Activated T-cell treated with anti-CD3 and anti-CD28 coated beads for 48 hours (primary cell): ENCODE measurements at regions not wholly inside any gene's neighbourhood (a gene's known extent, or its start where the extent isn't known, plus 50 kb on each side); places are given as distances from the start of the nearest gene placed in this dataset.
"Not testable (repeated sequence)": the region's sequence is repeated elsewhere in the genome, so short reads cannot be mapped to it uniquely, and the experiment has no call there.

Source experiments
- DNase-seq: peaks from one replicate; pipeline ENCODE4 v3.0.0-alpha.2; 2020; ENCODE audit warnings: low read depth

- DNase-seq, result no peak
Measured at GRCh38 chr3:28949580-28949979, 331.3 kb upstream of the RBMS3 start.

DNA sequence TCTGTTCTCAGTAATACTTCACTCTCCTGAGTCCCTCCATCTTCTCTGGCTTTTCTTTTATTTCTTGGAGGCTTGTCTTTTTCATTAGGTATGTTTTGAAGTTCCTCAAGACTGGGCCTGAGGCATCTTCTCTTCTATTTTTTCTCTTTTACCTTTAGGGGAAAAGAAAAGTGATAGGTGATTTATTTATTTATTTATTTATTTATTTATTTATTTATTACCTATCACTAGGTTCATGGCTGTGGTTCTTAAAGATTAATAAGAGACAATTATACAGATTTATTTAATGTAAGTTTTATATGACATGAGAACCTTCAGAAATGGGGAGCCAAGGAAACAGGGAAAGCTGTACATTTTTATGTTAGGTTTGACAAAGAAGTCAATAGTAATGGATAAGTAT is 330.3 kb upstream of the RBMS3 start:
- DNase-seq, result no peak

DNA sequence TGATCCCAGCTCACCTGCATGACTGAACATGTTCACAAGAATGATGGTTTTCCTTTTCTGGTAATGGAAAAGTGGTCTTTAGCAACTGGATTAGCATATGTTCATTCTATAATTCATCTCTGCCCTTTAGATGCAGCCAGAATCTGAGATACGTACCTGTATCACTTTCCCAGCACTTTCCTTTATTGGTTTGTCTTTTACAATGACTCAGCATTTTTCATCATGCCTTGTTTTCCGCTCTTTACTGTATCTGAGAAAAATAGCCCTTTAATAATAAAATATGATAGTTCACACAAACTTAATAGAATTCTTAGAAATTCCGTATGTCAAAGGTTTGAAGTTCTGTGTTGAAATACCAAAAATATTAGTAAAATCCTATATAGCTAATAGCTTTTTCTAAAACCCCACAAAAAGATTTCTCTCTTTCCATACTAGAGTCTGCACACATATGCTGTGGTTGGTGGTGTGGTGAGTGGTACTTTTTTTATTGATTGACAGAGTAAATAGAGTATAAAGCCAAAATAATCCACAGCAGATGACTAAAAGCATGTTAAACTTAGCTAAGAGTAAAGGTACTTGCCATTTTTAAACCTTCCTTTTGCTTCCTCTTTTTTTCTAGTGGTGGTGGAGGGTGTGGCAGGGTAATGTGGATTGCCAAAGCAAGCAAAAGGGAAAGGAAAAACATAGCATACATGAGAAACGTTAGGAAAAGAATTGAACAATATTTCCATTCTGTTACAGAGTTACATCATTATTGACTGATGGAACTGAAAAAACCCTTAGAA is 328.9 kb upstream of the RBMS3 start:
- DNase-seq, result no peak

DNA sequence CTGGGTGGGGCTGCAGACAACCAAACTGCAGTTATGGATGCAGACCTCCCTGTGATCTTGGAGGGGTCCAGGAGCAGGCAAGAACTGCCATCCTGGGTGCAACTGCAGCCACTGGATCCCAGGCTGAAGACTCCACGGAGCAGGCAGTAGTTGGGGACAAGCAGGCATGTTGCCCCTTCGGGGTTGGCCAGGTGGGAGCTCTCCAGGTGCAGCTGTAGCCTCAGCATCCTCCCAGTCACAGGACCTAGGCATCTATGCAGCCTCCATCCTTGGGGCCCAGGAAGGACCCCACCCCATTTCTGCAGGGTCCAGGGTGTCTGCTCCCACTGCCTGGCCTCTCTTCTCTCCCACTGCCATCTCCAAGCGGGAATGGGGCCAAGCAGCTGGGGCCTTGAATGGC is 322.2 kb upstream of the RBMS3 start:
- DNase-seq, result no peak

DNA sequence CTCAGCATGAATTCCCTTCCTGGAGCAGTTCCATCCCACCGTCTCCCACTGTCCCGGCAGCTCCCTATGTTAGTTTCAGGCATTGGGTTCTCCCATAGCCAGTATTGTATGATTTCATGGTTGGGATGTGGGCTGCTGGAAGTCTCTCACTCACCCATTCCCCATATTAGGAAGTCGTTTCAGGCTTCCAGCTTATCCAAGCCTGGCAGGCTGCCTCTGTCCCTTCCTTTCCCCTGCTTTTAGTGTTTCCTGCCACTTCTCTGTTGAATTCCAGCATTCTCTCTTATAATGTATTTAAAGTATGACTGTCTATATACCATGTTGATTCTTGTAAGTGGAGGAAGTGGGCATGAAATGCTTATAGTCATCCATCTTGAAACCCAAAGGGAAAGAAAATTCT is 309.7 kb upstream of the RBMS3 start:
- DNase-seq, result no peak

- no peak for DNase-seq
Measured at GRCh38 chr3:28972921-28973320, 307.9 kb upstream of the RBMS3 start.

DNA sequence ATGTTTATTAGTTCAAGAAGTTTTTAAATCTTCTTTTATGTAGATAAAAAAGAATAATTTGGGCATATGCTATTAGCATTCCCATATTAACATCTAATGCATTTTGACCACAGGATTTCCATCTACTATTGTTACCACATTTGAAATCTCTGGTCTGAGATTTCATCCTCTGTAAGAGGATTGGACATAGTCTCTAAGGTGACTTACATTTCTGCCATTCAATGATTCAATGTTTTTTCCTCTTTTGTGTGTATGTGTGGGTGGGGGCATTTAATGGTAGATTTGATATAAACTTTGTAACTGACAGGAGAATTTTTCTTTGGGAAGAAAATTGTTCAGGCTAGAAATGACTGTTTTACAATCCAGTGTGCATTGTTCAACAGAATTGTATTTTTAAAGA is 307.3 kb upstream of the RBMS3 start:
- DNase-seq, result no peak

DNA sequence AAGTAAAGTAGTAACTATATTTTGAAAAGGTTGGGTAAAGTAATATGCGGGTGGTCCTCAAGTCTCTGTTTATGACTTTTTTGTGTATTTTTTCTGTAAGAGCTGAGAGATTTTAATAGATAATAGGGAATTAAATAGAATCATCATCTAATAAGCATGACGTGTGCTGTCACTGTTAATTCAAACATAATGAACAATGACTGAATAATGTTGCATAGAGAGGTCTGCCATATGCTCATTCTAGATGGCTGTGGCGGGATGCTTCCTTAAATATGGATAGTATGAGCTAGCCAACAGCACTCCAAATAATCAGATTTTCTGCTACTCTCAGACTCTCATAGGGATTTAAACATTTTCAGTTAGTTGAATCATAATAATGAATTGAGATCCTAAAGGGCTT is 302.8 kb upstream of the RBMS3 start:
- no peak for DNase-seq

DNA sequence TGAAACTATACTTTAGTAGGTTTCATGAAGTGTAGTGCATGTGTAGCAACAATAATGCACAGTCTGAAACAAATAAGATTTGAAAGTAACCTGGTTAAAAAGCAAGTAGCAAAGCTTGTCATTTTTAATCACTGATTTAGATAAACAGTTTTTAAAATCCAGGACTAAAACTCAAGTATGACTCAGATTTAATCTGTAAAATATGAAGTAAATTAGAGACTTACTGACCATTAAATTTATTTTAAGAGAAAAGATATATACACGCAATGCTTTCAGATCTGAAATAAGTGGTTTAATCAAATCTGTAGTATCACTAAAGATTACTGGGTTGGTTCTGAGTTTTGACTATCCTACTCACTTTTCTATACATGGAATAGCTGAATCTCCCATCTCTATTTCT is 300.7 kb upstream of the RBMS3 start:
- no peak for DNase-seq

DNA sequence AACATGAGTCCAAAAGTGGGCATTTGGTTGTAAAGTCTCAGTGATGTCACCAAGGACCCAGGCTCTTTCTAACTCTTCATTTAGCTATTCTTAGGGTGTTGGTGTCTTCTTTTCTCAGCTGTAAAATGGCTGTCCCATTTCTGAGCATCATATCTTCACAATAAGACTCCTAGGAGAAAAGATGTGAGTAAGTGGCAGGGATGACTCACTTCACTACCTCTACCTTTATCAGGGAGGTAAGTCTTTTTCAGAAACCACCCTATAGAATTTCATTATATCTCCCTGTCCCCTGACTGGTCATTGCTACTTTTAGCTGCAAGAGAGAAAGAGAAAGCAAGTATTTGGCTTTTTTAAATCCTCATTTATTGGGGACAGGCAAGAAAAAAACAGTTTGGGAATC is 300.2 kb upstream of the RBMS3 start:
- DNase-seq, result no peak

- no peak for DNase-seq
Measured at GRCh38 chr3:28982906-28983305, 298.0 kb upstream of the RBMS3 start.

- no peak for DNase-seq
Measured at GRCh38 chr3:28986922-28987321, 293.9 kb upstream of the RBMS3 start.

GRCh38 chr3:28989646-28990089 is 291.2 kb upstream of the RBMS3 start:
- DNase-seq, result no peak

- DNase-seq, result no peak
Measured at GRCh38 chr3:28994161-28994905, 286.5 kb upstream of the RBMS3 start.

DNA sequence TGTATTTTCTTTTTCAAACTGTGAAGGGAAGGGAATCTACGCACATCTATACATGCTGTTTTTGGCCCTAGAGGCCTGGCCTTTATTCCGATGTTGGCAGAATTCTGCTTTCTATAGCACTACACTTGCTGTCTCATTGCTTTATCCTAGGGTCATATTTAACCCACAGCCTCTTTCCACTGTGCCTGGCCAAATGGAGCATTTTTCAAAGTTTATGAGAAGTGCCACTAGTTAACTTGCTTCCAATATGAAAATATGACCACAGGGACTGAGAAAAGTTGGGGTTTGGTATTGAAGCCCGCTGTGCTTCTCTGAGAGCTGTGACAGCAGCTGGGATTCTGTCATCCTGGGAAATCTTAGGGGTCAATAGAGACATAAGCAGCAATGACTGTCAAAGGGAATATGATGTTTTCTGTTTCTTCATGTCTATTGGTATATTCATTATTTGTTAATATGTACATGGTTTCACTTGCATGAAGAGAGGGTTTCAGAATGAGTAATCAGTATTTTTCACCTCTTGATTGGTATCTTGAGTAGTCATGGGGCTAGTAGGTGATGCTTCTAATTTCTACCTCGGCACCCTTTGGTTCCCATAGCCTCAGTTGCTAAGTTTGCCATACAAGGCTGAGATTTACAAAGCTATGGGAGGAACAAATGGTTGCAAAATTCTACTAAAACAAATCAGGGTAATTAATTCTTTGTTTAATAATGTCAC is 275.8 kb upstream of the RBMS3 start:
- DNase-seq, result no peak

DNA sequence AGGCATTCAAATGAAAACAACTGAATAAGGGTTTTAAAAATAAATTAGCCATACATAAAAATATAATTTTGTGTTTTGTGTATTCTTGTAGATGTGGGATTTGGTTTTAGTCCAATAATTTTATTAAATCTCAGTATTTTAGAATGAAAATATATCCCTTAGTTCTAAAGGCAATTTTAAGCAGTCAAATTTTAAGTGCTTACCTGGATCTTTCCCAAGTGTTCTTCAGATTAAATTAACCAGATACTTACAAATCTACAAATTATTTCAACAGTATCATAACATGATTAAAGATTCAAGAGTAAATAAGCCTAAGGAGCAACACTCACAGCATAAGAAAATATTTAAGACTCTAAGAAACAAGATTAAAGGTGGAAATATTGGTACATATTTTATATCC is 275.0 kb upstream of the RBMS3 start:
- DNase-seq, result no peak

- no peak for DNase-seq
Measured at GRCh38 chr3:29011441-29011840, 269.4 kb upstream of the RBMS3 start.

DNA sequence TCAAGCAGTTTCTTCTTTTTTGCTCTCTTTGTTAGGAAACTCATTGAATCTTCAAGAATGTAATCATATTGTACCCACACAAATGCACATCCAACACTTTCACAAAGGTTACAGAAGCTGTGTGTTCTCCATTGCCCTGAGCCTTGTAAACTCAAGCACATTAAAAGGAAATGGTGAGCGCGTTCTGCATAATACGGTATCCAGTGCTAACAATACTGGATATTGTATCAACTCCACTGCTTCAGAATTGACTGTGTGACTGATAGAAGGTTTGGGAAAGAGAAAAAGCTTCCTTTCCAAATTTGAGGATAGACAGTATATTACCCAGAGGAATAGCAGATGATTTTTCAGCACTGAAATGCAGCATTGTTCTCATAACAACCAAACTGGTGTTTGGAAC is 268.9 kb upstream of the RBMS3 start:
- no peak for DNase-seq

DNA sequence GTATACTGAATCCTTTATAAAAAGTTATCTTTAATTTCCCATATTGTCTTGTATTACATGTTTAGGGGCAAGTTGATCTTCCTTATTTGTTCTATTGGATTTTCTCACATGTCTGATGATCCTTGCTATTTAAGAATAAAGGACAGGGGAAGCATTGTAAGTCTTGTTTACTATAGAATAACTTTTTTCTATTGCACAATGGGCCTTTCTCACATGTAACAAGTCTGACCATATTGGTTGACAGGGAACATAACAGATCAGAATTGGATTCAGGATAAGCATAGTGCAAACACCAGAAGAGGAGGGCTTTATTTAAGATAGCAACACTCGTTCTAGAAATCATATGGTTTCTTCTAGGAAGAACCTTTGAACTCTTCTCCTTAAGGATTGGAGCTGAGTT is 257.9 kb upstream of the RBMS3 start:
- no peak for DNase-seq

DNA sequence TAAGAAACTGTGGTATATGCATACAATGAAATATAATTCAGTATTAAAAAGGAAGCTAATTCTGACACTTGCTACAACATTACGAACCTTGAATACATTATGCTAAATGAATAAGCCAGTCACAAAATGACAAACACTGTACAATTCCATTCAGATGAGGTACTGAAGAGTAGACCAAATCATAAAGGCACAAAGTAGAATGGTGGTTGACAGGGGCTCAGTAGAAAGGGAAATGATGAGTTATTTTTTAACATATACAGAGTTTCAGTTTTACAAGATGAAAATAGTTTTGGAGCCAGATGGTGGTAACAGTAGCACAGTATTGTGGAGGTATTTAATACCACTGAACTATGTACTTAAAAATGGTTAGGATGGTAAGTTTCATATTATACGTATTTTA is 254.6 kb upstream of the RBMS3 start:
- no peak for DNase-seq

- no peak for DNase-seq
Measured at GRCh38 chr3:29026959-29027358, 253.9 kb upstream of the RBMS3 start.

DNA sequence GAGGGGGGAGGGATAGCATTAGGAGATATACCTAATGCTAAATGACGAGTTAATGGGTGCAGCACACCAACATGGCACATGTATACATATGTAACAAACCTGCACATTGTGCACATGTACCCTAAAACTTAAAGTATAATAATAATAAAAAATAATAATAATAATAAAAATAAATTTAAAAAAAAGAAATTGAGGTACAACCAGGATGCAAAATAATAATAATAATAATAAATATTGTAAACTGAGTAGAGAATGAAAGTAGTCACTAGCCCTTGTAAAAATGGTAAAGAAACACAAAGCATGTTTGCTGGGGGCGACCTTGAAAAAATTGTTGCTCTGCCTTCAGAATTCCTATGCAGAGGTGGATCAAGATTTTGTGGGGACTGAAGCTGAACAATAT is 249.7 kb upstream of the RBMS3 start:
- not testable (repeated sequence) for DNase-seq

DNA sequence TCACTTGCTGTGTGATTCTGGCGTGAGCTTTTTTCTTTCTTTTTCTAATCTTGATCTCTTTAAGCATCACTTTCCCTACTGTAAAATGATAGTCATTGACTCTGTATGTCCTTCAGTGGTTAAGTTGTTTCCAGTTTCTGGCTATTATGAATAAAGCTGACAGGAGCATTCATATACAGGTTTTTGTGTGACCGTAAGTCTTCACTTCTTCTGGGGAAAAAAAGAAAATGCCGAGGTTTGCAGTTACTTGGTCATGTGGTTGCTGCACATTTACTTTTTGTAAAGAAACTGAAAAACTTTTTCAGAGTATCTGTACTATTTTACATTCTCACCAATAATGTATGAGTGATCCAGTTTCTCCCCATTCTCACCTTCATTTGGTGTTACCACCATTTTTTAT is 247.4 kb upstream of the RBMS3 start:
- no peak for DNase-seq
